Astrocyte (in vitro differentiated cells and primary cell): ENCODE measurements at regions not wholly inside any gene's neighbourhood (a gene's known extent, or its start where the extent isn't known, plus 50 kb on each side); places are given as distances from the start of the nearest gene placed in this dataset.

Experiments used
- DNase-seq: peaks from one replicate; pipeline ENCODE4 v3.0.0-alpha.2; 2010; ENCODE audit warnings: low read depth
- FAIRE-seq: peaks from 2 replicates; lab custom pipeline; 2011; peaks lifted over from hg19 to GRCh38; lab: Jason Lieb, UNC
- H2AFZ ChIP-seq: 2 replicates; pipeline ENCODE4 v1.6.0; 2012; ENCODE audit warnings: low read depth, low read length, inconsistent platforms
- H3K27ac ChIP-seq: 2 replicates; pipeline ENCODE4 v1.5.1; 2011; ENCODE audit warnings: low read depth, low read length, inconsistent platforms
- H3K27me3 ChIP-seq: 2 replicates; pipeline ENCODE4 v1.6.0; 2011; ENCODE audit warnings: low read length, inconsistent platforms; ENCODE audit not compliant: insufficient read depth
- H3K36me3 ChIP-seq: 2 replicates; pipeline ENCODE4 v1.5.1; 2011; ENCODE audit warnings: low read length, inconsistent platforms; ENCODE audit not compliant: insufficient read depth
- H3K4me1 ChIP-seq: 2 replicates; pipeline ENCODE4 v1.5.1; 2011; ENCODE audit warnings: low read length, inconsistent platforms; ENCODE audit not compliant: insufficient read depth
- H3K4me2 ChIP-seq: 2 replicates; pipeline ENCODE4 v1.6.0; 2012; ENCODE audit warnings: low read length, inconsistent platforms
- H3K4me3 ChIP-seq: 2 replicates; pipeline ENCODE4 v1.5.1; 2011; ENCODE audit warnings: low read depth, mild to moderate bottlenecking, low read length, inconsistent platforms; ENCODE audit not compliant: insufficient read depth
- H3K79me2 ChIP-seq: 2 replicates; pipeline ENCODE4 v1.6.0; 2012; ENCODE audit warnings: mild to moderate bottlenecking, low read length, inconsistent platforms; ENCODE audit not compliant: insufficient read depth
- H3K9ac ChIP-seq: 2 replicates; pipeline ENCODE4 v1.6.0; 2012; ENCODE audit warnings: mild to moderate bottlenecking, low read length, inconsistent platforms
- H3K9me3 ChIP-seq: 2 replicates; pipeline ENCODE4 v1.5.1; 2012; ENCODE audit warnings: low read depth, mild to moderate bottlenecking, low read length, inconsistent platforms; ENCODE audit not compliant: insufficient read depth
- H4K20me1 ChIP-seq: 2 replicates; pipeline ENCODE4 v1.6.0; 2012; ENCODE audit warnings: low read length, inconsistent platforms; ENCODE audit not compliant: insufficient read depth
- H3K27ac Mint-ChIP-seq: one replicate; pipeline ENCODE4 v1.8.0; 2021; ENCODE audit warnings: mild to moderate bottlenecking, mixed read lengths; ENCODE audit not compliant: unreplicated experiment
- H3K27me3 Mint-ChIP-seq: one replicate; pipeline ENCODE4 v1.8.0; 2021; ENCODE audit warnings: low read depth, mixed read lengths; ENCODE audit not compliant: unreplicated experiment
- H3K36me3 Mint-ChIP-seq: one replicate; pipeline ENCODE4 v1.8.0; 2021; ENCODE audit warnings: low read depth, mixed read lengths; ENCODE audit not compliant: unreplicated experiment
- H3K4me1 Mint-ChIP-seq: one replicate; pipeline ENCODE4 v1.8.0; 2021; ENCODE audit warnings: low read depth, mixed read lengths; ENCODE audit not compliant: unreplicated experiment
- H3K4me3 Mint-ChIP-seq: one replicate; pipeline ENCODE4 v1.8.0; 2021; ENCODE audit warnings: mild to moderate bottlenecking, moderate library complexity, mixed read lengths; ENCODE audit not compliant: unreplicated experiment
- H3K9me3 Mint-ChIP-seq: one replicate; pipeline ENCODE4 v1.8.0; 2021; ENCODE audit warnings: mild to moderate bottlenecking, mixed read lengths; ENCODE audit not compliant: unreplicated experiment
- EZH2 ChIP-seq: IDR thresholded peaks from 2 replicates; pipeline ENCODE4 v1.6.1; 2012; ENCODE audit warnings: mild to moderate bottlenecking, low read length, inconsistent platforms; ENCODE audit not compliant: insufficient read depth
- TF ChIP-seq, protein P1 (sequence below): IDR thresholded peaks from 2 replicates; pipeline ENCODE4 v1.5.1; 2011; ENCODE audit warnings: low read depth, mild to moderate bottlenecking, inconsistent platforms, low read length, moderate library complexity; ENCODE audit not compliant: insufficient read depth

DNA sequence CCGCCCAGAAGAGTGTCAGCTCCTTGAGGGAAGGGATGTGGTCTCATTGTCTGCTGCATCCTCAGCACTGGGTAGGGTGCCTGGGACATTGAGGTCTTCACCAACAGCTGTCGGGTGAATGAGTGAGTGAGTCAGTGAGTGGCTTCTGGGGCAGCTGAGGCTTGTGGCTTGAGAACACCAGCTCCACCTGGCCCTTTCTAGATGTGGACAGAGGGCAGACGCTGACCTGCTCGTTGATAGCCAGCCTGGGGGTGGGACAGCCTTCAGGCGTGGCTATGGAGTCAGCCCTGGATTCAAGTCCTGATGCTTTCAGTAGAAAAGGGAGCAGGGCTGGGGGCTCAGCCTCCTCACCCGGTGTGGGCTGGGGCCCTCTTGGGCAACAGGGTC lies 215.1 kb downstream of the C9orf50 start:
- H3K27ac Mint-ChIP-seq: no peak overlapping the region
- H3K27ac ChIP-seq: no peak overlapping the region
- no peaks in the 10 kb centered on the region for H3K36me3 ChIP-seq
- no peak overlapping the region for H3K4me3 Mint-ChIP-seq
- no peak overlapping the region for H3K4me2 ChIP-seq
- DNase-seq (no peak), FAIRE-seq (no peak)
- no peak overlapping the region for H2AFZ ChIP-seq
- peaks cover 16% of the 10 kb centered on the region for H3K4me1 Mint-ChIP-seq
- no peaks in the 10 kb centered on the region for H3K79me2 ChIP-seq
- H3K27me3 Mint-ChIP-seq: peaks cover 6% of the 10 kb centered on the region
- no peak overlapping the region for H3K9ac ChIP-seq
- no peaks in the 10 kb centered on the region for H3K36me3 Mint-ChIP-seq
- no peaks in the 10 kb centered on the region for H3K9me3 Mint-ChIP-seq
- H3K4me3 ChIP-seq: no peak overlapping the region
- peaks cover 3% of the 10 kb centered on the region for H3K9me3 ChIP-seq
- TF ChIP-seq, protein P1, sequence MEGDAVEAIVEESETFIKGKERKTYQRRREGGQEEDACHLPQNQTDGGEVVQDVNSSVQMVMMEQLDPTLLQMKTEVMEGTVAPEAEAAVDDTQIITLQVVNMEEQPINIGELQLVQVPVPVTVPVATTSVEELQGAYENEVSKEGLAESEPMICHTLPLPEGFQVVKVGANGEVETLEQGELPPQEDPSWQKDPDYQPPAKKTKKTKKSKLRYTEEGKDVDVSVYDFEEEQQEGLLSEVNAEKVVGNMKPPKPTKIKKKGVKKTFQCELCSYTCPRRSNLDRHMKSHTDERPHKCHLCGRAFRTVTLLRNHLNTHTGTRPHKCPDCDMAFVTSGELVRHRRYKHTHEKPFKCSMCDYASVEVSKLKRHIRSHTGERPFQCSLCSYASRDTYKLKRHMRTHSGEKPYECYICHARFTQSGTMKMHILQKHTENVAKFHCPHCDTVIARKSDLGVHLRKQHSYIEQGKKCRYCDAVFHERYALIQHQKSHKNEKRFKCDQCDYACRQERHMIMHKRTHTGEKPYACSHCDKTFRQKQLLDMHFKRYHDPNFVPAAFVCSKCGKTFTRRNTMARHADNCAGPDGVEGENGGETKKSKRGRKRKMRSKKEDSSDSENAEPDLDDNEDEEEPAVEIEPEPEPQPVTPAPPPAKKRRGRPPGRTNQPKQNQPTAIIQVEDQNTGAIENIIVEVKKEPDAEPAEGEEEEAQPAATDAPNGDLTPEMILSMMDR: no peak
- no peak for TF ChIP-seq EZH2
- no peaks in the 10 kb centered on the region for H3K27me3 ChIP-seq
- H4K20me1 ChIP-seq: no peaks in the 10 kb centered on the region
- peaks cover 15% of the 10 kb centered on the region for H3K4me1 ChIP-seq

- Histone ChIP-seq H3K4me1 (peaks cover 15% of the 10 kb centered on the region), H3K27ac (no peak overlapping the region), H3K9ac (no peak overlapping the region), H3K9me3 (peaks cover 3% of the 10 kb centered on the region), H4K20me1 (no peaks in the 10 kb centered on the region), H3K36me3 (no peaks in the 10 kb centered on the region), H3K4me2 (peak overlapping the region; percentile 50), H3K79me2 (no peaks in the 10 kb centered on the region), H3K4me3 (no peak overlapping the region), H3K27me3 (no peaks in the 10 kb centered on the region), H2AFZ (no peak overlapping the region)
- H3K4me3 Mint-ChIP-seq: peak overlapping the region; percentile 69
- DNase-seq: peak; percentile 73
- no peak for FAIRE-seq
- H3K27ac Mint-ChIP-seq: peak overlapping the region; percentile 62
- H3K27me3 Mint-ChIP-seq: peaks cover 4% of the 10 kb centered on the region
- H3K4me1 Mint-ChIP-seq: peaks cover 16% of the 10 kb centered on the region
- H3K9me3 Mint-ChIP-seq: no peaks in the 10 kb centered on the region
- no peak for TF ChIP-seq EZH2
- TF ChIP-seq, protein P1: no peak
- no peaks in the 10 kb centered on the region for H3K36me3 Mint-ChIP-seq
Measured at GRCh38 chr9:129405089-129405826, 215.6 kb downstream of the C9orf50 start.

DNA sequence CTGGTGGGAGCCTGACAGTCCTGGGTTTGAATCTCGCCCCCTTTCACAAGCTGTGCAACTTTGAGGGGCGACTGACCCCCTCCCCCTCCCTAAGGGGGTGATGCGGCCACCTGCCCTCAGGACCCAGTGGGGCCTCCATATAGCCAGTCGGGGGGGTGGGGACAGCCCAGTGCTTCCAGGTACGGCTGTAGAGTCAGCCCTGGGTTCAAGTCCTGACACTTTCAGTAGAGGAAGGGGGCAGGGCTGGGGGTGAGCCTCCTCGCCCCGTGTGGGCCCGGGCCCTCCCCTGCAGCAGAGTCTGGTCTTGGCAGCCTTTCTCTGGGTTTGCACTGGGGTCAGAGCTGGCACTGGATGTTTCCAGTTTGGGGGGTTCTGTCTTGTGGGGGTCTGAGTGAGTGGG lies 216.3 kb downstream of the C9orf50 start:
- Histone ChIP-seq H3K36me3 (no peaks in the 10 kb centered on the region), H3K9me3 (no peaks in the 10 kb centered on the region), H3K4me1 (peaks cover 15% of the 10 kb centered on the region), H2AFZ (no peak overlapping the region), H3K27ac (no peak overlapping the region), H3K9ac (no peak overlapping the region), H3K79me2 (no peaks in the 10 kb centered on the region), H3K4me2 (no peak overlapping the region), H3K27me3 (no peaks in the 10 kb centered on the region), H3K4me3 (no peak overlapping the region), H4K20me1 (no peaks in the 10 kb centered on the region)
- FAIRE-seq (no peak), DNase-seq (no peak)
- H3K4me3 Mint-ChIP-seq: peak overlapping the region; percentile 69
- TF ChIP-seq, protein P1: no peak
- no peak for TF ChIP-seq EZH2
- no peaks in the 10 kb centered on the region for H3K36me3 Mint-ChIP-seq
- peaks cover 4% of the 10 kb centered on the region for H3K27me3 Mint-ChIP-seq
- peaks cover 16% of the 10 kb centered on the region for H3K4me1 Mint-ChIP-seq
- H3K27ac Mint-ChIP-seq: no peak overlapping the region
- H3K9me3 Mint-ChIP-seq: no peaks in the 10 kb centered on the region
